Skeletal muscle satellite cell (primary cell): ENCODE measurements at regions not wholly inside any gene's neighbourhood (a gene's known extent, or its start where the extent isn't known, plus 50 kb on each side); places are given as distances from the start of the nearest gene placed in this dataset.

Source experiments
- H3K27me3 ChIP-seq: 2 replicates; pipeline ENCODE4 v1.7.0; 2013; ENCODE audit warnings: low read length; ENCODE audit not compliant: control insufficient read depth, insufficient read depth
- H3K36me3 ChIP-seq: 2 replicates; pipeline ENCODE4 v1.7.0; 2013; ENCODE audit warnings: mild to moderate bottlenecking, control low read depth, low read length; ENCODE audit not compliant: insufficient read depth
- H3K4me1 ChIP-seq: 2 replicates; pipeline ENCODE4 v1.7.0; 2013; ENCODE audit warnings: low read length; ENCODE audit not compliant: control insufficient read depth, insufficient read depth
- H3K4me2 ChIP-seq: 2 replicates; pipeline ENCODE4 v1.7.0; 2013; ENCODE audit warnings: mild to moderate bottlenecking, low read length
- H3K4me3 ChIP-seq: 2 replicates; pipeline ENCODE4 v1.7.0; 2013; ENCODE audit warnings: low read length
- H3K9ac ChIP-seq: 2 replicates; pipeline ENCODE4 v1.7.0; 2013; ENCODE audit warnings: mild to moderate bottlenecking, low read depth, low read length, moderate library complexity
- H3K9me3 ChIP-seq: replicated peaks from 2 replicates; pipeline ENCODE4 v1.7.0; 2013; ENCODE audit warnings: mild to moderate bottlenecking, control low read depth, low read length

GRCh38 chr17:70787721-70788300 lies 618.5 kb downstream of the KCNJ2 start:
- Histone ChIP-seq H3K4me3 (no peak overlapping the region), H3K9me3 (no peaks in the 10 kb centered on the region), H3K36me3 (no peaks in the 10 kb centered on the region), H3K27me3 (no peaks in the 10 kb centered on the region), H3K9ac (no peak overlapping the region), H3K4me2 (no peak overlapping the region), H3K4me1 (no peaks in the 10 kb centered on the region)

GRCh38 chr17:70791748-70792443 lies 622.6 kb downstream of the KCNJ2 start:
- Histone ChIP-seq H3K36me3 (no peaks in the 10 kb centered on the region), H3K9ac (no peak overlapping the region), H3K4me2 (no peak overlapping the region), H3K9me3 (no peaks in the 10 kb centered on the region), H3K4me3 (no peak overlapping the region), H3K4me1 (no peaks in the 10 kb centered on the region), H3K27me3 (no peaks in the 10 kb centered on the region)

GRCh38 chr17:70794738-70795137 lies 625.4 kb downstream of the KCNJ2 start:
- no peaks in the 10 kb centered on the region for H3K4me1 ChIP-seq
- no peaks in the 10 kb centered on the region for H3K27me3 ChIP-seq
- H3K4me2 ChIP-seq, result no peak overlapping the region
- H3K36me3 ChIP-seq, result no peaks in the 10 kb centered on the region
- no peak overlapping the region for H3K4me3 ChIP-seq
- H3K9me3 ChIP-seq, result no peaks in the 10 kb centered on the region
- H3K9ac ChIP-seq, result no peak overlapping the region

- Histone ChIP-seq H3K4me2 (no peak overlapping the region), H3K27me3 (no peaks in the 10 kb centered on the region), H3K36me3 (no peaks in the 10 kb centered on the region), H3K4me3 (no peak overlapping the region), H3K9me3 (no peaks in the 10 kb centered on the region), H3K9ac (no peak overlapping the region), H3K4me1 (no peaks in the 10 kb centered on the region)
Measured at GRCh38 chr17:70795620-70796019, 626.3 kb downstream of the KCNJ2 start.

- Histone ChIP-seq H3K9ac (no peak overlapping the region), H3K27me3 (no peaks in the 10 kb centered on the region), H3K36me3 (no peaks in the 10 kb centered on the region), H3K9me3 (no peaks in the 10 kb centered on the region), H3K4me1 (no peaks in the 10 kb centered on the region), H3K4me2 (no peak overlapping the region), H3K4me3 (no peak overlapping the region)
Measured at GRCh38 chr17:70796757-70797156, 627.4 kb downstream of the KCNJ2 start.

- Histone ChIP-seq H3K27me3 (no peaks in the 10 kb centered on the region), H3K36me3 (no peaks in the 10 kb centered on the region), H3K9me3 (no peaks in the 10 kb centered on the region), H3K4me2 (no peak overlapping the region), H3K9ac (no peak overlapping the region), H3K4me1 (no peaks in the 10 kb centered on the region), H3K4me3 (no peak overlapping the region)
Measured at GRCh38 chr17:70797166-70797565, 627.8 kb downstream of the KCNJ2 start.

GRCh38 chr17:70804161-70804560 lies 634.8 kb downstream of the KCNJ2 start:
- Histone ChIP-seq H3K36me3 (no peaks in the 10 kb centered on the region), H3K9ac (no peak overlapping the region), H3K4me1 (no peaks in the 10 kb centered on the region), H3K4me3 (no peak overlapping the region), H3K27me3 (no peaks in the 10 kb centered on the region), H3K9me3 (peaks cover 4% of the 10 kb centered on the region), H3K4me2 (no peak overlapping the region)

GRCh38 chr17:70808596-70808995 lies 639.3 kb downstream of the KCNJ2 start:
- Histone ChIP-seq H3K27me3 (no peaks in the 10 kb centered on the region), H3K4me1 (peaks cover 10% of the 10 kb centered on the region), H3K9ac (no peak overlapping the region), H3K4me3 (no peak overlapping the region), H3K9me3 (no peaks in the 10 kb centered on the region), H3K4me2 (no peak overlapping the region), H3K36me3 (no peaks in the 10 kb centered on the region)

- peaks cover 10% of the 10 kb centered on the region for H3K4me1 ChIP-seq
- H3K9me3 ChIP-seq, result no peaks in the 10 kb centered on the region
- H3K4me3 ChIP-seq, result no peak overlapping the region
- H3K4me2 ChIP-seq, result no peak overlapping the region
- H3K36me3 ChIP-seq, result no peaks in the 10 kb centered on the region
- no peak overlapping the region for H3K9ac ChIP-seq
- H3K27me3 ChIP-seq, result no peaks in the 10 kb centered on the region
Measured at GRCh38 chr17:70810609-70811008, 641.3 kb downstream of the KCNJ2 start.

GRCh38 chr17:70813355-70813930 lies 644.1 kb downstream of the KCNJ2 start:
- no peaks in the 10 kb centered on the region for H3K27me3 ChIP-seq
- H3K9ac ChIP-seq, result no peak overlapping the region
- H3K4me2 ChIP-seq, result no peak overlapping the region
- H3K4me3 ChIP-seq, result no peak overlapping the region
- peaks cover 10% of the 10 kb centered on the region for H3K4me1 ChIP-seq
- H3K36me3 ChIP-seq, result no peaks in the 10 kb centered on the region
- no peaks in the 10 kb centered on the region for H3K9me3 ChIP-seq

- Histone ChIP-seq H3K9ac (no peak overlapping the region), H3K27me3 (no peaks in the 10 kb centered on the region), H3K36me3 (no peaks in the 10 kb centered on the region), H3K9me3 (no peaks in the 10 kb centered on the region), H3K4me2 (no peak overlapping the region), H3K4me3 (no peak overlapping the region), H3K4me1 (peaks cover 6% of the 10 kb centered on the region)
Measured at GRCh38 chr17:70819183-70819582, 649.9 kb downstream of the KCNJ2 start.

GRCh38 chr17:70820276-70820675 lies 650.9 kb downstream of the KCNJ2 start:
- no peaks in the 10 kb centered on the region for H3K27me3 ChIP-seq
- H3K9me3 ChIP-seq, result no peaks in the 10 kb centered on the region
- H3K9ac ChIP-seq, result no peak overlapping the region
- H3K4me3 ChIP-seq, result no peak overlapping the region
- no peak overlapping the region for H3K4me2 ChIP-seq
- H3K4me1 ChIP-seq, result peaks cover 8% of the 10 kb centered on the region
- no peaks in the 10 kb centered on the region for H3K36me3 ChIP-seq
